ENCODE measurements at regions not wholly inside any gene's neighbourhood (a gene's known extent, or its start where the extent isn't known, plus 50 kb on each side); places are given as distances from the start of the nearest gene placed in this dataset.

DNA sequence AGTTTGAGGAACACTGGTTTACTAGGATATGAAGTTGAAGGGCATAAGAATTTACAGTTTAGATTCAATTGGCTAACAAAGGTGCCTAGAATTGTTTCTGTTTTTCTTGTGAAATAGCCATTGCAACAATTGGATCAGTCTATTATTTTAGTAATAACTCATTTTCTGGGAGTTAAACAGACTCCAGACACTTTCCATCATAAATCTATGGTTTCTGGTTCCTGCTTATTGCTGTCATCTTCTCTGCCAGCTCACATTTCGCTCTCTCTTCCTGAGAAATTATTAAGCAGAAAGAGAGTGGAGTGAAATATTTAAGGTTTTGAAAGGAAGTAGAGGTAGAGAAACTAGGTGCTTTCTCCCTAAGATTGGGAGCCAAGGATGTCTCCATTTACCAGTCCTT is 165.1 kb upstream of the PRR16 start:
- H3K36me3 ChIP-seq (ENCODE audit: low read depth): no peaks in the 10 kb centered on the region

GRCh38 chr5:120304663-120305062 is 159.4 kb upstream of the PRR16 start:
- peak; percentile 65 for DNase-seq
- H3F3A ChIP-seq (ENCODE audit: insufficient read depth): 0 out of 2 replicates have a peak, but pooled peaks cover 6% of the 10 kb centered on the region
- no peak overlapping the region for H3K9ac ChIP-seq
- no peaks in the 10 kb centered on the region for H3K9me2 ChIP-seq (ENCODE audit: insufficient read depth)
- H4K20me1 ChIP-seq (ENCODE audit: insufficient read depth): no peaks in the 10 kb centered on the region
- no peak overlapping the region for H2AFZ ChIP-seq
- peak overlapping the region; percentile 29 for H3K4me2 ChIP-seq (ENCODE audit: unreplicated experiment)
- H3K79me2 ChIP-seq (ENCODE audit: insufficient read depth): no peaks in the 10 kb centered on the region
- H3K4me1 ChIP-seq (ENCODE audit: insufficient read depth): peaks cover 20% of the 10 kb centered on the region
- no peaks in the 10 kb centered on the region for H3K36me3 ChIP-seq (ENCODE audit: low read depth)
- H3K27me3 ChIP-seq (replicated peaks; ENCODE audit: insufficient read depth): no peaks in the 10 kb centered on the region
- no peaks in the 10 kb centered on the region for H3K9me3 ChIP-seq (ENCODE audit: low read depth)
- in situ Hi-C loops (cut with MboI): no loop called here
- no peak overlapping the region for H3K27ac ChIP-seq
- TF ChIP-seq EZH2phosphoT487 (IDR thresholded peaks at IDR 0.05; ENCODE audit: insufficient read depth, low read depth) (no peak), EZH2 (IDR thresholded peaks at IDR 0.05; ENCODE audit: insufficient read depth, poor library complexity, severe bottlenecking) (no peak)
- H3K4me3 ChIP-seq: no peak overlapping the region
- WGBS, 2 experiments (ENCODE audit: low coverage in 1 of 2, low lambda C conversion rate in 2 of 2, missing lambda C conversion rate in 2 of 2): 43 to 51% methylated on average over 2 of the region's 2 CpGs

More for the DNA sequence above, 165.1 kb upstream of the PRR16 start:
- Histone ChIP-seq H3K9ac (no peak overlapping the region), H2AFZ (peak overlapping the region; percentile 54; the same call in 1 of the 2 replicates), H3K4me3 (no peak overlapping the region), H3K4me2 (ENCODE audit: unreplicated experiment) (peak overlapping the region; percentile 29), H3K27ac (no peak overlapping the region), H3K9me2 (ENCODE audit: insufficient read depth) (no peaks in the 10 kb centered on the region), H3K9me3 (ENCODE audit: low read depth) (no peaks in the 10 kb centered on the region), H3K27me3 (replicated peaks; ENCODE audit: insufficient read depth) (no peaks in the 10 kb centered on the region), H3F3A (ENCODE audit: insufficient read depth) (peaks cover 19% of the 10 kb centered on the region; the same call in 1 of the 2 replicates), H4K20me1 (ENCODE audit: insufficient read depth) (no peaks in the 10 kb centered on the region), H3K4me1 (ENCODE audit: insufficient read depth) (peaks cover 46% of the 10 kb centered on the region), H3K79me2 (ENCODE audit: insufficient read depth) (no peaks in the 10 kb centered on the region)
- in situ Hi-C loops (cut with MboI): no loop called here
- DNase-seq: no peak
- WGBS, 2 experiments (ENCODE audit: low coverage in 1 of 2, low lambda C conversion rate in 2 of 2, missing lambda C conversion rate in 2 of 2): 44 to 66% methylated on average over 1 of the region's 1 CpG
- TF ChIP-seq EZH2 (IDR thresholded peaks at IDR 0.05; ENCODE audit: insufficient read depth, poor library complexity, severe bottlenecking) (no peak), EZH2phosphoT487 (IDR thresholded peaks at IDR 0.05; ENCODE audit: insufficient read depth, low read depth) (no peak)

- no peaks in the 10 kb centered on the region for H3K79me2 ChIP-seq (ENCODE audit: insufficient read depth)
- H3F3A ChIP-seq (ENCODE audit: insufficient read depth): 0 out of 2 replicates have a peak, but pooled peaks cover 6% of the 10 kb centered on the region
- in situ Hi-C loops (cut with MboI): no loop called here
- no peak overlapping the region for H3K4me2 ChIP-seq (ENCODE audit: unreplicated experiment)
- H3K36me3 ChIP-seq (ENCODE audit: low read depth): no peaks in the 10 kb centered on the region
- no peak overlapping the region for H3K4me3 ChIP-seq
- H3K9me2 ChIP-seq (ENCODE audit: insufficient read depth): no peaks in the 10 kb centered on the region
- no peaks in the 10 kb centered on the region for H4K20me1 ChIP-seq (ENCODE audit: insufficient read depth)
- H2AFZ ChIP-seq: no peak overlapping the region
- no peaks in the 10 kb centered on the region for H3K27me3 ChIP-seq (replicated peaks; ENCODE audit: insufficient read depth)
- TF ChIP-seq EZH2 (IDR thresholded peaks at IDR 0.05; ENCODE audit: insufficient read depth, poor library complexity, severe bottlenecking) (no peak), EZH2phosphoT487 (IDR thresholded peaks at IDR 0.05; ENCODE audit: insufficient read depth, low read depth) (no peak)
- H3K27ac ChIP-seq: no peak overlapping the region
- DNase-seq: peak; percentile 14
- WGBS, 2 experiments (ENCODE audit: low coverage in 1 of 2, low lambda C conversion rate in 2 of 2, missing lambda C conversion rate in 2 of 2): 33 to 37% methylated on average over 3 of the region's 3 CpGs
- no peak overlapping the region for H3K9ac ChIP-seq
- no peaks in the 10 kb centered on the region for H3K9me3 ChIP-seq (ENCODE audit: low read depth)
- peaks cover 20% of the 10 kb centered on the region for H3K4me1 ChIP-seq (ENCODE audit: insufficient read depth)
Measured at GRCh38 chr5:120306303-120306702, 157.8 kb upstream of the PRR16 start.

DNA sequence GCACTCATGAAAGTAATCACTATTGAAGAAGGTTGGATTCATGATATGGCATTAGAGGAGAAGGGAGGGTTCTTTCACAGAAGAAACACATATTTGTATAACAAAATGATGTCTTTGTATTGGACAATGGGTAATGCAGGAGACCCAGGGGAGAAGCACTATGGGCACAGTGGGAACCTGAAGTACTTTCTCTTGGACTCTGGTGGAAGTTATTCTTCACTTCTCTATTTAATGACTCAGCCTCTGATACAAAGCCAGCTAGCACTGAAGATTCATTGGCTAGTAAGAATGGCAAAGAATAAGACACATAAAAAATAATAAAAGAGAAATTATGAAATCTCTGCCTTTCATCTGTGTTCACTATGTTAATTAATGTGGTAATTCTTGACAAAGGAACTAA is 149.9 kb upstream of the PRR16 start:
- Histone ChIP-seq H3K27ac (no peak overlapping the region), H3K9ac (no peak overlapping the region), H2AFZ (no peak overlapping the region), H4K20me1 (ENCODE audit: insufficient read depth) (no peaks in the 10 kb centered on the region), H3K27me3 (replicated peaks; ENCODE audit: insufficient read depth) (no peaks in the 10 kb centered on the region), H3K9me2 (ENCODE audit: insufficient read depth) (no peaks in the 10 kb centered on the region), H3K79me2 (ENCODE audit: insufficient read depth) (no peaks in the 10 kb centered on the region), H3K36me3 (ENCODE audit: low read depth) (no peaks in the 10 kb centered on the region), H3K4me1 (ENCODE audit: insufficient read depth) (no peaks in the 10 kb centered on the region), H3K4me2 (ENCODE audit: unreplicated experiment) (no peak overlapping the region), H3K4me3 (no peak overlapping the region), H3F3A (ENCODE audit: insufficient read depth) (no peaks in the 10 kb centered on the region), H3K9me3 (ENCODE audit: low read depth) (no peaks in the 10 kb centered on the region)
- in situ Hi-C loops (cut with MboI): no loop called here
- DNase-seq: peak; percentile 50
- TF ChIP-seq EZH2phosphoT487 (IDR thresholded peaks at IDR 0.05; ENCODE audit: insufficient read depth, low read depth): no peak
- TF ChIP-seq EZH2 (IDR thresholded peaks at IDR 0.05; ENCODE audit: insufficient read depth, poor library complexity, severe bottlenecking): no peak

DNA sequence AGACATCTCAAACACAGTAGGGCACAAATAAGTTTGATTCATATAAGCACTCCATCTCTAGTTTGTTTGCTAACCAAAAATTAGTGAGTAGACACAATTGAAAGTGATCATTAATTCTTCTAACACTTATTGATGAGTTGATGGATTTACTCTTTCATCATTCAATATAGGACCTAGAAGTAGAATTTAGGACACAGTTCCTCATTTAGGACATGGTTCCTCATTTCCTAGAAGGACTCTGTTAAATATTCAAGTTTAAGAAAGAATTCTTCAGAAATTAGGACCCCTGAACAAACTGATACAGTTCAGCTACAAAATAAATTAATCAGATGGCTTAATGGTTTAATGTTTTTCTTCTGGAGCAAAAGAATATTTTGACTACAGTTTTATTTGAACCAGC is 143.5 kb upstream of the PRR16 start:
- no peak for DNase-seq
- H2AFZ ChIP-seq: no peak overlapping the region
- H3K27ac ChIP-seq: no peak overlapping the region
- no peak overlapping the region for H3K4me2 ChIP-seq (ENCODE audit: unreplicated experiment)
- no peaks in the 10 kb centered on the region for H3K36me3 ChIP-seq (ENCODE audit: low read depth)
- H3K9me3 ChIP-seq (ENCODE audit: low read depth): no peaks in the 10 kb centered on the region
- no peaks in the 10 kb centered on the region for H3F3A ChIP-seq (ENCODE audit: insufficient read depth)
- H4K20me1 ChIP-seq (ENCODE audit: insufficient read depth): no peaks in the 10 kb centered on the region
- no peak overlapping the region for H3K9ac ChIP-seq
- TF ChIP-seq EZH2 (IDR thresholded peaks at IDR 0.05; ENCODE audit: insufficient read depth, poor library complexity, severe bottlenecking) (no peak), EZH2phosphoT487 (IDR thresholded peaks at IDR 0.05; ENCODE audit: insufficient read depth, low read depth) (no peak)
- no peak overlapping the region for H3K4me3 ChIP-seq
- no peaks in the 10 kb centered on the region for H3K9me2 ChIP-seq (ENCODE audit: insufficient read depth)
- no peaks in the 10 kb centered on the region for H3K4me1 ChIP-seq (ENCODE audit: insufficient read depth)
- no peaks in the 10 kb centered on the region for H3K27me3 ChIP-seq (replicated peaks; ENCODE audit: insufficient read depth)
- H3K79me2 ChIP-seq (ENCODE audit: insufficient read depth): no peaks in the 10 kb centered on the region
- in situ Hi-C loops (cut with MboI): no loop called here

Measured in GM23248 (cell line).